HG02938 (cell line): ENCODE measurements at regions not wholly inside any gene's neighbourhood (a gene's known extent, or its start where the extent isn't known, plus 50 kb on each side); places are given as distances from the start of the nearest gene placed in this dataset.
A peak's percentile ranks its signal among the peaks of the same experiment; 100 is the strongest.
"Not testable (repeated sequence)": the region's sequence is repeated elsewhere in the genome, so short reads cannot be mapped to it uniquely, and the experiment has no call there.

Experiments
- ATAC-seq: cut with Tn5 transposase; IDR thresholded peaks from one replicate; pipeline ENCODE4 v1.9.1; 2021; ENCODE audit warnings: mild to moderate bottlenecking, moderate library complexity; ENCODE audit not compliant: unreplicated experiment

DNA sequence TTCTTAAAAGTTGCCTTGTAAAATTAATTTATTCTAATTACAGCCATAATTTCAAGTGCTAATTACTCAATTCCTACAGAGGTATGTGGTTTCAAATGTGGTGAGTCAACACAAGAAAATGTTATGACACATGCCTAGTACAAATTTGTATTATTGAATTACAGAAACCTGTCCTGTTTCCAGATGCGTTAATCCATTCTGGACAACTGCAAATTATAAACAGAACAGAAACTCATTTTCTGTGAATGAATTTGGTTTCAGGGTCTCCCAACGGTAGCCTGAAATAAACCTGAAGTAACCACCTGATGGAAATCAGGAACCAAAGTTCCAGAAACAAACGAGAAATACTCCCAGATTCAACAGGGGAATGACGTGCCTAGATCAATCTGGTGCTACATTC, 328.6 kb upstream of the F9 start:
- no peak for ATAC-seq

DNA sequence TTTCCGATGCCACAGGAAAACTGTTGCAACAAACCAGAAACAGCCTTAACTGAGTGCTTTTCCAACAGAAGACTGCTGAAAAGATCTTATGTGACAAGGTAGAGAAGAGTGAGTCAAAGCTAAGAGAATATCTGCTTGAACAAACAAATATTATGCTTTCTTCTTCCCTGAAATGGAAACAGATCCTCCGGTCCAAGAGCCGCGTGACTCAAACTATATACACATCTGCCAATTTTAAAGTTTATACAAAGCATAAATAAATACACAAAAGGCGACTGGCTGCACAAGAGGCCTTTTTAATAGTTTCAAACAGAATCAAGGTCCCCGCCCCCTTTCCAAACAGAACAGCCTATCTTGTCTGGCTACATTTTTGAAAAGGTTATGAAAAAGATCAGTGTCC, 329.7 kb upstream of the F9 start:
- ATAC-seq: no peak

DNA sequence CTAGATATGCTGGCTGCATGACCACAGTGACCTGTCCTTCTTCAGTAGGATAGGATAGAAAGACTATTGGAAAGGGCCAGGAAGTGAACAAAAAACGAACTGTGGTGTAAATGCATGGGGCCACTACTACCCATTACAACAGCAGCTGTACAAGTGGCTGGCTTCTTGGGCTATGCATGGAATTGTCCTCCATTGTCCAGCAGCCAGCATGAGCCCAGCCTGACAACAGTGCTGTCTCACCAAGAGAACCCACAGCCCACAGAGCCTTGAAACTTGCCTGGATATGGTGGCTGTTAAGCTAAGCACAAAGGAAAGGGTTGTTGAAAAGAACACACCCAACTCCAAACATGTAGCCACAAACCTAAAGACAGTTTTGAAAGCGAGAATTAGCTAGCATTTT, 330.2 kb upstream of the F9 start:
- ATAC-seq: no peak

DNA sequence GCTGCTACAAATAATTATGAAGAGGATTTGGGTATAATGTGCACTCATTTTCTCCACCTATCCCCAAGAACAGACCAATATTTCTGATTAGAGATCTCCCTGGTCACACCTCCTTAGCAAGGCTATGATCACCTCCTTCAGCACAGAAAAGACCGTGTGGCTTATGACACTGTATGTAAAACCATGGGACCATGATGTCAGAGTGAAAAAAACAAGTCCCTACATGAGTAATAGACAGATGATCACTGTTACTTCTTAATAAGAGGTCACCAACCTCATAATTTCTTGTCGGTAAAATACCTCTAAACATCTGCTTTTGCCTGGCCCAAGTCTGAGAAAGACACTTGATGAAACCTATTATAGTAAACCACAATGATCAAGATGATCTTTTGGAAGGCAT, 330.6 kb upstream of the F9 start:
- no peak for ATAC-seq

DNA sequence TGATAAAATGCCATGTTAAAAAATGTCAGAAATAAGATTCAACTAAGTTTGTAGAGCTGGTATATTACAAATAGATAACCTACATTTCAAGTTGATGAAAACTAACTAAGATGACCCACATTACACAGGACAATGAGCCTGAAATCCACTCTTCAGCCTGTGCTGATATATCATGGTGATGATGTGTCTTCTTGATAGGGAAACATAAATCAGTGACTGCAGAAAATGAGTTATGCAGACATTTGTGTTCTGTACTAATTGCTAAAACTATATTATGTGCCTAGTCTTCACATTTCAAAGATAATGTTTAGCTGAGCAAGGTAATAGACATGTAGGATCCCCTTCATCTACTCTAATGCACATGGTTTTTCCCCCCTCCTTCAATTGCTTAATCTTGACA, 331.6 kb upstream of the F9 start:
- no peak for ATAC-seq

DNA sequence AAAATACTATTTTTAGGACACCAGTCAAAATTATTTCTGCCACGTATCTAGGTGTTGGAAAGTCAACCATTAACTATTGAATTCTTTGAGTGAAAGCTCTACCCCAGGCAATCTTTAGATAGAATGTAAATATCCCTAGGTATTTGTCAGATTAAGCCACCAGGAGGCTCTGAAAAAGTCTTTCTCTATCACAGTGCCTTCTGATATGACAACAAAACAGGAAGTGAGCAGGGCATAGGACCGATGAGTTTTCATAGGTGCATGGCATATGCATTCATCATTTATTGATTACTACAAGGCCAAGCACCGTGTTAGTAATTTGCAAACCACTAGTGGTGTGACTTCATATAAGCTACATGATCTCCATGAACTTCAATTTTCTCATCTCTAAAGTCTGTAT, 333.6 kb upstream of the F9 start:
- peak; percentile 40 for ATAC-seq

DNA sequence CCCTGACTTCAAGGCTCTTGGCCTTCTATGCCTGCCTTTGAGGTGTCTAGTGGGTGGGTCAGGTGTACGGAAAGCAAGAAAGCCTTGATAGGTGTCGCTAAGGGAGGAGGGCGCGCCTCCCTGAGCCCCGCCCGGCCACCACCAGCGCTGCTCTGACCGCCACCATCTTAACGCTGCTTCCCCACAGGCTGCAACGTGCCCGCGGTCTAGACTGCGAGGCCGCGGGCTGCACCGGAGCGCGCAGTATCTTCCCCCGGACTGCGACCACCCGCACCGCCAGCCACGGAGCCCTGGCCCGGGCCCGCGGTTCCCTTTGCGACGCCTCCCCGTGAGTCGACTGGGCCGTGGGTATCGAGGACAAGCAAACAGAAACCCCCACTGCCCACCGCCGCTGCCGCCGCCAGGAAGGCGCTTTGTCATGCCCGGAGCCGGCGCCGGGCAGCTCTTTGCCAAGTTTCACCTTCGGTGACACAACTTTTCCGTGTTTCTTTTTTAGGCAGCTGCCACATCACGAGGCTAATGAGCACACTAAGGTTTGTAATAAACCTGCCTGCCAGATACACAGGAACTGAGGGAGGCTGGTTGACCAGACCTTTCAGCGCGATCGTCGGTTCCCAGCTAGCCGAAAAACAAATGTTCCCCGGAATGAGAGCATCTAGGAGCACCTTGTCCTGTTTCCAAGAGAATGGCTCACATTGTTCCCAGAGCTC, 335.8 kb upstream of the F9 start:
- peak; percentile 53 for ATAC-seq

DNA sequence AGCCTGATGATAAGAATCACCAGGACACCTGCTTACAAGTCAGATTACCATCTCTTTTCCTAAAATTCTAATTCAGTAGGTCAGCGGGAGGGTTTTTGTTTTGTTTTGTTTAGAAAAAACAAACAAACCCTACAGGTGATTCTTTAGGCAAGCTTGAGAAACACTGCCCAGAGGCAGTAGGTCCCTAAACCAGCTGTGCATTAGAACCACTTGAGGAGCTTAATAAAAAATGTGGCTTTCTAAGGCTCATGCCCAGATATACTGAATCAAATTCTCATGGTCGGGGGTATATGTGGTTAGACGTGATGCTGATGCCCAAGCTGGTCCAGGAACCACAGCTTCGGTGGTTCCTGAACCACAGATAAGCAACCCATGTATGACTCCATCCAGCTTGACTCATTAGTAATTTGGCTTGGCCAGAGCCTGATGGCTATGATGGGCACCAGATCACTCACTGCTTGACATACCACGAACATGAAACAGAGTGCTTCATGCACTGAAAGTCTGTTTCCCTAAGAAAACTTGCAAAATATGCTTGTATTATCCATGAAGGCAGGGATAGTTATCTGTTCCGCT, 338.1 kb upstream of the F9 start:
- no peak for ATAC-seq

DNA sequence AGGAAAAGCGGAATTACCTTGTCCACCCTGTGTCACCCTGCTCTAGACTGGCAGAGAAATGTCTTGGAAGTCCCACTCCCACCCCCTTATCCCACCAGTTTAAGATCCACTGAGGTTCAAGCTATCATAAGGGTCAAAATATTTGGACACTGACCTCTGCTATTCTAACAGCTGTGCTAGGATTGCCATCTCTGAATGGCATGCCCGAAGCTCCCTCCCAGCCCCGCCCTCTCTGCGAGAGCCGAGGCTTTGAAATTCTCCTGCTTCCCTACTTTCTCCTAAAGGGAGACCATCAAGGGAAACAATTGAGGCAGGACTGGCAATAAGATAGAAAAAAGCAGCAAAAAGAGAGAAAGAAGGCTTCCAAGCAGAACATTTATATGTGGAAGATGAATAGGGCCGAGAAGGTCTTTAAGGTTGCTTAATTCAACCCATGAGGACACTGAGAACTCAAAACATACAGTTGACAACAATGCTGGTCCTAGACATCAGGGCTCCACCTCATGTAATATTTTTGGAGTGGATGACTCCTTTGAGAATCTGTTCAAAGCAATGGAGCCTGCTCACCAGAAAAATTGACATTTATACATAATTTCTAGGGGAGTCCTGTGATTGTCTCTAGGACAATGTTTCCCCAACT, 338.7 kb upstream of the F9 start:
- ATAC-seq: no peak

DNA sequence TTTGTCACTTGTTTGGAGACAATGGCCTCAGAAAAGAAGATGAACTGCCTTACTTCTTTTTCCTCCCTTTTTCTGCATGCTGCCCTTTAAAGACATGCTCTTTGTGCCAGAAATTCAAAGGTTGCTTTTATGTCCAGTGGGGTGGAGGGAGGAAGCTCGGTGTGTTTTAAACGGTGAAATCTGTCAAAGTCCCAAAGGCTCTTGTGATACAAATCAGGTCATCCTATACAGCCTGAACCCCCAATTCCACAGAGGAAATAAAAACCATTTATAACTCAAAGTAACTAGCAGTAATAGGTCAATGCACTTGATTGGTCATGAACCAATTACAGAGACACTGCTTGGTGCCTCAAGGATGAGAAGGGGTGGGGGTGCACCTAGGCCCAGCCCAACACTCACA, 339.3 kb upstream of the F9 start:
- no peak for ATAC-seq

DNA sequence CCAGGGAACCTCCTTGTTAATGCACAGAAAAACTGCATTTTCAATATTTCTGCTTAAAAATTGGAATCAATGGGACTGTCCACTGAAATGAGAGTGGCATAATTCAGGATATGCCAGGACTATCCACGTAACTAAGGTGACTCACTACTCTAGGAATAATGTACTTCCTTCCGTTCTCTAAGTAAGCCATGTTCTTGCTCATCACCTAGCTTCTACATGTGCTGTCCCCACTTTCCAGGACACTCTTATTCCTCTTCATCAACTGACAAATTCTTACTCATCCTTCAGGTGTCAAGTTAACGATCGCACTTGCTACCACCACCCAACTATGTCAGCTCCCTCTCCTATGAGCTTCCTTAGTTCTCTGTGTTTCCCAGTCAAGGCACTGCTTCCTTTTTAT, 342.8 kb upstream of the F9 start:
- no peak for ATAC-seq

DNA sequence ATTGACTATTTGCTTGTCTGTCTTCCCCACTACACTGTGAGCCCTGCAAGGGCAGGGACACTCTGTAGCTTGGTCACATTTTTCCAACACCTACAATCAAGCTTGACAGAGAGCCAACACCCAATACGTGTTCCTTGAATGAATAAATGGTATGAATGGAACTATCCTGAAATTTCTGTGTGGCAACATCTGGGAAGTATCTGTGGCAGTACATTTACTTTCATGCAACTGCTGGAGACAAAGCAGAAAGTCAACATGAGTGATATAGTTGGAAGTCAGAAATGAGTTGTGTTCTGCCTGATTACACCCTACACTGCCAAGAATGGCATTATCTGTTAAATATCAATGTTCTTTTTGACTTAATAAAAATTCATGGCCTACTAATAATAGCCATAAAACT, 343.5 kb upstream of the F9 start:
- no peak for ATAC-seq

DNA sequence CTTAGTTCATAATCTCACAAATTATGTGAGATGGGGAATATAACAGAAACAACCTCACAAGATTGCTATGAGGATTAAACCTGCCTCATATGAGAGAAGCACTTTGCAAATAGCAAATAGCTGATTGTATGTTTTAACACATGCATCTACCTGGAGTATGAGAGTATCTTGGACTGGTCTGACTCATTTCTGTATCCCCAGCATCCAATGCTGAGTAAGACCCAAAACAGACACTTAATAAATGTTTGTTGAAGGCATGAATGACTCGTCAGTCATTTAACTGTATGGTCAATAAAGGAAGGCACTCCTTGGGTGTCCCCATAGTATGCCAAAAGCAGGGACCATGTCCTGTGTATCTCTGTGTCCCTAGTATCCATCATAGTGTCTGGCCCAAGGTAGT, 350.9 kb upstream of the F9 start:
- peak; percentile 80 for ATAC-seq

DNA sequence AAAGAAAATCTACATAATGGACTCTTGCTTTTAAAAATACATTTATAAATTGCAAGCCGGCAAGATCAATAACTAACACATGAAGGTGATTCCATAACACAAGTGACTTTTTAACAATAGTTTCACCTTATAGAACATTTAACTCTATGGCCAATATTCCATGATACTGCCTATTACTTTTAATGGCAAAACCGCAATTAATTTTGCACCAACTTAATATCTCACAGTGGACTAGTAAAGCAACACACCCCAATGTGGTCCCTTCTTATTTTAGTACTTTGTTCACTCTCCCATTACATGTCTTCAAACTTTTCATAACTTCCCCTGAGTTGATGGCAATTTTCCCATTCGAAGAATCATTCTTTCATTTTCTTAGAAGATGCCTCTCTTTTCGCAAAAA, 351.6 kb upstream of the F9 start:
- no peak for ATAC-seq

DNA sequence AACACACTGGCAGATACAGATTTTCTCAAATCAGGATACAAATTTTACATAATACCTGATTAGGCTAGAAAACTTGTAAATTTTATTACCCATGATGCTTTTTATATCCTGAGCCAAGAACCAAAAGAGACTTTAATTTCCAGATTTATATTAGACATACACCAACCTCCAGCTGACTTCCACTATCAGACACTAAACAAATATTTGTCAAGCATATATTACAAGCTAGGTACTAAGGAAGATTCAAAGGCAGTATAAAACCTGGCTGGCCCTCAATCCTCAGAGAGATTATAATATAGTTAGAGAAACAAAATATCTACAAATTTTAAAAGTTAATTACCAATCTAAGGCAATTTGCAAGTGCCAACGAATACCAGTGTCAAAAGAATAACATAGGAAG, 357.8 kb upstream of the F9 start:
- ATAC-seq: no peak

DNA sequence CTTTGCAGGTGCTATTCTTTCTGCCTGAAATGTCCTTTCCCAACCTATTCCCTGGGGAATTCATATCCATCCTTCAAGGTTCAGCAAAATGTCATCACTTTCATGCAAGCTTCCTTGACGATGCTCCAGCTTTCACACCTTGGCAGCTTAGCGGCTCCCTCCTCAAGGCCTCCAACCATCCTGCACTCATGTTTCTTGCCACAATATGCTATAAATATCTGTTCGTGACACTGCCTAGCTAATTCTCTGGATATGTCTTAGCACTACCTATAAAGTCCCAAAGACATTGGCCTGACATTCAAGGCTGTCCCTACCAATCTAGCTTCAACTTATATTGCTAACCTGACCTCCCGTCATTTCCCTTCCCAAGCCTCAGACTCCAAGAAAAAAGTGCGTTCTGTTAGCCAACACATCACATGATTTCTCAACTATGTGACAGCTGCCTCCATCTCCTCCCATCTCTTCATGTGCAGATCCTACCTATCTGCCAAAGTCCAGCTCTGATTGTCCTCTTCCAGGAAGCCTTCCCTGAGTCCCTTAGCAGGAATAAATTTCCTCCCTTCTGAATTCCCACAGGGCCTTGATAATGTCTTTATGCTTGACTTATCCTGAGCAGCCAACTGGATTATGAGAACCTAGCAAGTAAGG, 359.9 kb upstream of the F9 start:
- no peak for ATAC-seq

DNA sequence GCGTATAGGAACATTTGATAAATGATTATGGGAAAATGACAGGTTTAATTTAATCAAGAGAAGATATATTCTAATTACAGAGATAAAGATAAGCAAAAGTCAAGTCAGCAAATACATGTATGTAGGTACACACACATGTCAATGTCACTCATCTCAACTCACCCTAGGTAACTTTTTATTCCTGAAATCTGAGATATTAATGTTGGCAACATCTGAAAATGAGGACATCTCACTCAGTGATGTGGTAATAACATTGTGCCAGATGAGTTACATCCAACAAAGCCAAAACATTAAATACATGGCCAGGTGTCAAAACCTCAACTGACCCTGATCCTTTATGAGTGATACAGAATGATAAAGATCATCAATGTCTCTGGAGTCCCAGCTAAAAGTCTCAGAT, 363.3 kb upstream of the F9 start:
- no peak for ATAC-seq

DNA sequence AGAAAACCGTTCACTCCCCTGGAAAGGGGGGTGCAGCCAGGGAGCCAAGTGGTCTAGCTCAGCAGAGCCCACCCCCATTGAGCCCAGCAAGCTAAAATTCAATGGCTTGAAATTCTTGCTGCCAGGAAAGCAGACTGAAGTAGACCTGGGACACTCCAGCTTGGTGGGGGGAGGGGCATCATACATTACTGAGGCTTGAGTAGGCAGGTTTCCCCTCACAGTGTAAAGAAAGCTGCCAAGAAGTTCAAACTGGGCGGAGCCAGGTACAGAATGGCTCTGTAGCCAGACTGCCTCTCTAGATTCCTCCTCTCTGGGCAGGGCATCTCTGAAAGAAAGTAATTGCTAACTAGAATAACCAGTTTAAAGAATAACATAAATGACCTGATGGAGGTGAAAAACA, 372.3 kb upstream of the F9 start:
- ATAC-seq: no peak

DNA sequence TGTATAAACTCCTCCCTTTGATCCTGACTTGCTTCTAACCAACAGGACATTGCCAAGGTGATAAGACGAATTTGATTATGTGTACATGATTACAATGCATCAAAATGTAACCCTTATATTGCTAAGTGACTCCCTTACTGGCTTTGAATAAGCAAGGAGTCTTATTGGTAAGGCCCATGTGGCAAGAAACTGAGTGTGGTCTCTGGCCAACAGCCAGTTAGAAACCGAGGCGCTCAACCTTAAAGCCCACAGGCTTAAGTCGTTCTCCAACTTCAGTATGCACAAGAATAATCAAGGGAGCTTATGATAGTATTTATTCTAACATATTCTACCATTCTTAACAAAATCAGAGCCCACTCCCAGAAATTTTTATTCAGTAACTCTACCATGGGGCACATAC, 374.2 kb upstream of the F9 start:
- no peak for ATAC-seq

DNA sequence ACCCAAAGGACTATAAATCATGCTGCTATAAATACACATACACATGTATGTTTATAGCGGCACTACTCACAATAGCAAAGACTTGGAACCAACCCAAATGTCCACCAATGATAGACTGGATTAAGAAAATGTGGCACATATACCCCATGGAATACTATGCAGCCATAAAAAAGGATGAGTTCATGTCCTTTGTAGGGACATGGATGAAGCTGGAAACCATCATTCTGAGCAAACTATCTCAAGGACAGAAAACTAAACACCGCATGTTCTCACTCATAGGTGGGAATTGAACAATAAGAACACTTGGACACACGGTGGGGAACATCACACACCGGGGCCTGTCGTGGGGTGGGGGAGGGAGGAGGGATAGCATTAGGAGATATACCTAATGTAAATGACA, 383.9 kb upstream of the F9 start:
- ATAC-seq: not testable (repeated sequence)

DNA sequence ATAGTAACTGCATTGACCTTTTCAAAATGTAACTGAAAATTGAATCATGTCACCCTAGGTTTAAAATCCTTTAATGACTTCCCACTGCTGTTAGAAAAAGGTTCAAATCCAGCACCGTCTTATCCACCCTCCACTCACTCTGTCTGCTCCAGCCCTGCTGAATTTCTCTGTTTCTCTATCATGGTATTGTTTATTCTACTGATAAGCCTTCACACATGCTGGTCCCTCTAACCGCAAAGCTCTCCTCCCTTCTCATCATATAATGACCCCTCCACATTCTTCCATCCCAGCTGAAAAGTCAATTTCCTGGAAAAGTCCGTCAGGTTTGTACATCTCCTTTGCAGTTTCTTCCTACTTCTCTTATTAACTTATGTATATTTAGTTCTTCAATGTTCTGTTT, 389.2 kb upstream of the F9 start:
- ATAC-seq: no peak

DNA sequence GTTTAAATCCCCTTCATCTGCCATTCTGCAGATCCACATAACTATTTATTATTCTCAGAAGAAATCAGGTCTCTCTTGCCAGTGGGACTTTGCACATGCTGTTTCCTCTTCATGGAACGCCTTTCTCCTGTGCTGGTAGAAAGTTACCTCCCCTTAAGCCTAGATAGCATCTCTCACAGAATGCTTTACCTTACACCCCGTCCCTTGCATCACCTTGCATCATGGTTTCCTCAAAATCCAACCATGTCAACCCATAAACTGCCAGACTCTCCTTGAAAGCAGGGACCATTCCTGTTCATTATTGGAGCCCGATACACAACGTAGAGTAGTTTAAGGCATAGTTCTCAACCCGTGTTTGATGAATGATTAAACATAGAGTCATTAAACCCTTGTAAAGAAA, 396.2 kb upstream of the F9 start:
- ATAC-seq: no peak
